Breast epithelium (tissue), 4 donors: ENCODE measurements at regions not wholly inside any gene's neighbourhood (a gene's known extent, or its start where the extent isn't known, plus 50 kb on each side); places are given as distances from the start of the nearest gene placed in this dataset.
A peak's percentile ranks its signal among the peaks of the same experiment; 100 is the strongest.

Source experiments
- DNase-seq, 2 donors: peaks; one replicate each; pipeline ENCODE4 v3.0.0-alpha.2; 2019; ENCODE audit warnings: low spot score in 2 of 2
- H3K27ac ChIP-seq, 2 donors: fragments of 200-600 bp; sonication (generic) in 1 of 2; one replicate each; pipeline ENCODE4 v1.5.1; 2016 to 2019; ENCODE audit warnings: mild to moderate bottlenecking in 1 of 2
- H3K27me3 ChIP-seq, 2 donors: fragments of 200-600 bp; sonication (generic) in 1 of 2; one replicate each; pipeline versions ENCODE4 v1.5.1 to v1.6.0; 2017 to 2019; ENCODE audit warnings: control low read depth in 1 of 2, mild to moderate bottlenecking in 1 of 2
- H3K36me3 ChIP-seq: fragments of 200-600 bp; one replicate; pipeline ENCODE4 v1.5.1; 2019
- H3K4me1 ChIP-seq, 2 donors: fragments of 200-600 bp; sonication (generic); one replicate each; pipeline ENCODE4 v1.5.1; 2016 to 2019; ENCODE audit warnings: control low read depth in 1 of 2
- H3K4me3 ChIP-seq, 3 donors: fragments of 200-600 bp; sonication (generic); 1 replicate in 2 of 3; 2 replicates in 1 of 3; pipeline ENCODE4 v1.5.1; 2016 to 2019; ENCODE audit warnings: mild to moderate bottlenecking in 3 of 3, moderate library complexity in 2 of 3
- H3K9me3 ChIP-seq, 2 donors: fragments of 200-600 bp; sonication (generic) in 1 of 2; one replicate each; pipeline ENCODE4 v1.5.1; 2016 to 2019; ENCODE audit warnings: control low read depth in 1 of 2
- CTCF ChIP-seq, 3 donors: fragments of 450-650 bp; IDR thresholded peaks; one replicate each; pipeline ENCODE4 v1.5.1; 2016 to 2017; ENCODE audit warnings: antibody characterized with exemption in 3 of 3, mild to moderate bottlenecking in 3 of 3, moderate library complexity in 3 of 3
- POLR2A ChIP-seq: fragments of 450-650 bp; IDR thresholded peaks from one replicate; pipeline ENCODE4 v1.6.1; 2016; ENCODE audit warnings: antibody characterized with exemption, mild to moderate bottlenecking, moderate library complexity
- POLR2AphosphoS5 ChIP-seq, 3 donors: sonication (generic); formaldehyde crosslinking; IDR thresholded peaks; one replicate each; pipeline ENCODE4 v1.6.1; 2017; ENCODE audit warnings: antibody characterized with exemption in 3 of 3
- intact Hi-C: fragments of 100-400 bp; cut with DNase I; formaldehyde crosslinking; loops from one replicate; pipeline ENCODE4 v1.15.1; 2023; ENCODE audit warnings: low total_unique reads

DNA sequence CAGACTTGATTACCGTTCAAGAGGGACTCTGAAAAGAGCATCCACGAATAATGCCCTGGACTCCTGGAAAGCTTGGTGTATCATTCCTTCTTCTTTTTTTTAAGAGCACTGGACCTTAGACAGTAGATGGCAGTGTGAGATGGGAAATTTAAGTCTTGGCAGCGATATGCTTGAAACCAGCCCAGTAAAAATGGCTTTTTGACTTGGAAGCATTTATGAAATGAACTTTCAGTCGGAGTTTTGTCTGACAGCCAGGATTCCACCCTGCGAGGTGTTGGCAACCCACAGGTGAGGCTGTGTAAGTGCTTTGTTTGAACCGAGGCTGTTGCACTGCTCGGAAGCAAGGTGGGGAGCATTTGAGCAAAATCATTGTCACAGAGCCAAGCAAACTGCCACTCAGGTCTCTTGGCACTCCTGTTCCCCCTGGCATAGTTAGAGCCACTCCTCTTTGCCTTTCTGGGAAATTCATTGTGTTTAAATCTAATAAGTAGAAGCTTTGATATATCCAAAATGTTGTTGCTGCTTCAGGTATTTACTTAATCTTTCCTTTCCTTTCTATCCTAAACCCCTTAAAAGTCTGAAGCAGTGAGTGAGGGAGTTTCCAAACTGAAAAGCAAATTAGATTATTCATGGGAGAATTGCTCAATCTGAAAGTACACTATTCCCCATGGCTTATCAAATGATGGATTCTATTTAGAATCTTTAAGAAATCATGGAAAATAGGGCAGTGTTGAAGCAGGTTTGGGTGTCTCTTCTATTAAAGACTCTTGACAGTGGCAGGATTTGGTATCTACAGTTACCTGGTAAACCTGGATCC is 272.8 kb upstream of the SLC35B3 start:
- no peaks in the 10 kb centered on the region for H3K27me3 ChIP-seq
- H3K9me3 ChIP-seq: no peaks in the 10 kb centered on the region
- TF ChIP-seq POLR2AphosphoS5 (IDR thresholded peaks at IDR 0.05) (peak in 1 of 3 donors; percentile 37), CTCF (IDR thresholded peaks at IDR 0.05) (peak in 2 of 3 donors; percentile 18 to 59), POLR2A (no peak)
- intact Hi-C loops: no loop called here
- H3K36me3 ChIP-seq: no peaks in the 10 kb centered on the region
- no peaks in the 10 kb centered on the region for H3K4me1 ChIP-seq
- peak; percentile 52 to 88 for DNase-seq
- peak overlapping the region in 2 of 3 donors; percentile 15 to 23 for H3K4me3 ChIP-seq
- H3K27ac ChIP-seq: peak overlapping the region; percentile 27 to 49

DNA sequence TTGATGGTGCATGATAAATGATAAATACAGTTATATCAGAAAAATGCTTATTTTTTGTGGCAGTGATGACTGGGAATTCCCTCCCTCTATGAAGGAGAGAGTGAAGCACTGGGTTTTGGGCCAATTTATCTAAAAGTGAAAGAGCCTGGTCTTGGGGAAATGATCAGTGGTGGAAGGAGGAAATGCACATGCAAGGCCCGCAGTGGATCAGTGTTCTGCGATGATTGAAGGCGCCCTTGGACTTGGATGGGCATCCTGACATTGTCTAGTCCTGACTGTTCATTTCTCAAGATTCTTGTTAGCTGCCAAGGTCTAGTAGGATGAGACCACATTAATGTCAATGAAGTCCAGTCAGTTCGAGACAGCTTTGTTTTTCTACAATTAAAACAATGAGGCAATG is 272.0 kb upstream of the SLC35B3 start:
- intact Hi-C loops: no loop called here

GRCh38 chr6:8705435-8706020 is 270.2 kb upstream of the SLC35B3 start:
- Histone ChIP-seq H3K27ac (no peak overlapping the region), H3K4me3 (no peak overlapping the region), H3K36me3 (no peaks in the 10 kb centered on the region), H3K9me3 (no peaks in the 10 kb centered on the region), H3K4me1 (no peaks in the 10 kb centered on the region), H3K27me3 (no peaks in the 10 kb centered on the region)
- TF ChIP-seq POLR2AphosphoS5 (IDR thresholded peaks at IDR 0.05): no peak
- no peak for TF ChIP-seq CTCF (IDR thresholded peaks at IDR 0.05)
- no peak for TF ChIP-seq POLR2A
- DNase-seq: no peak
- intact Hi-C loops: no loop called here

More for the DNA sequence above, 272.0 kb upstream of the SLC35B3 start:
- Histone ChIP-seq H3K36me3 (no peaks in the 10 kb centered on the region), H3K9me3 (no peaks in the 10 kb centered on the region), H3K27me3 (no peaks in the 10 kb centered on the region), H3K4me3 (no peak overlapping the region), H3K27ac (peak overlapping the region in 1 of 2 donors; percentile 49), H3K4me1 (no peaks in the 10 kb centered on the region)
- TF ChIP-seq POLR2A (no peak), CTCF (IDR thresholded peaks at IDR 0.05) (no peak), POLR2AphosphoS5 (IDR thresholded peaks at IDR 0.05) (no peak)
- DNase-seq: no peak

DNA sequence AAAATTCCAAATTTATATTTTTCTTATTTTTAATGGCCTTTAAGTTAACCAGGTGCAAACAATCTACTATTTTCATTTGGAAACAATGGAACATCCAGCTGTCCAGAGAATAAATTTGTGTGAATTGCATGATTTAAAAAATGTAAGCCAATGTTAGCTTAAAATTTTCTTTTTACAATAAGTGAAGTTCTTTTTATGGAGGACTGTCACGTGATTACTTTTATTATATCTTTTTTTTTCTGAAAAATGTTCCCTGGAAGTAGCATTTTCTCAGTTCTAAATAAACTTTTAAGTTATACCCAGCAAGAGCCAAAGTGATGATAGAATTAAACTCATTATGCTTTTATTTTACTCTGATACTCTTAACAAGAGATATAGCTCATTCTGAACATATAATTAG is 267.7 kb upstream of the SLC35B3 start:
- no peak overlapping the region for H3K4me3 ChIP-seq
- no peak overlapping the region for H3K27ac ChIP-seq
- no peaks in the 10 kb centered on the region for H3K36me3 ChIP-seq
- no peak for DNase-seq
- TF ChIP-seq CTCF (IDR thresholded peaks at IDR 0.05) (no peak), POLR2AphosphoS5 (IDR thresholded peaks at IDR 0.05) (no peak), POLR2A (no peak)
- H3K27me3 ChIP-seq: no peaks in the 10 kb centered on the region
- intact Hi-C loops: no loop called here
- no peaks in the 10 kb centered on the region for H3K4me1 ChIP-seq
- H3K9me3 ChIP-seq: no peaks in the 10 kb centered on the region

DNA sequence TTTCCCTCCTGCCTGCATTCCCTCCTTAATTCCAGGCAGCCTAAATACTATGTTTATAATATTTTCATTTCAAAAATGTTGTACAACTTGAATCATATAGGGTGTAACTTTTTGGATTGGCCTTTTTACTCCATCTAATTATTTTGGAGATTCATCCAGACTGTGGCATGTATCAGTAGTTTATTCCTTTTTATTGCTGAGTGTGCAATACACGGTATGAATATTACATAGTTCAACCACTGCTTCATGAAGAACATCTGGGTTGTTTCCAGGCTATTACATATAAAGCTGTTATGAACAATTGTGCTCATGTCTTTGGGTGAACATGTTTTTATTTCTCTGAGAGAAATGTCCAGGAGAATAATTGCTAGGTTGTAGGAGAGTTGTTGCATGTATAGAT is 253.5 kb upstream of the SLC35B3 start:
- H3K4me3 ChIP-seq: no peak overlapping the region
- peaks cover 2% of the 10 kb centered on the region for H3K36me3 ChIP-seq
- H3K9me3 ChIP-seq: peaks cover 0 to 8% of the 10 kb centered on the region in 2 donors
- H3K27me3 ChIP-seq: no peaks in the 10 kb centered on the region
- H3K4me1 ChIP-seq: no peaks in the 10 kb centered on the region
- no peak overlapping the region for H3K27ac ChIP-seq
- DNase-seq: no peak
- intact Hi-C loops: no loop called here
- TF ChIP-seq POLR2A (no peak), POLR2AphosphoS5 (IDR thresholded peaks at IDR 0.05) (no peak), CTCF (IDR thresholded peaks at IDR 0.05) (no peak)
